IPS-15b (cell line): ENCODE measurements at regions not wholly inside any gene's neighbourhood (a gene's known extent, or its start where the extent isn't known, plus 50 kb on each side); places are given as distances from the start of the nearest gene placed in this dataset.

Source experiments
- H3K27me3 ChIP-seq: one replicate; pipeline ENCODE4 v1.6.1; 2013; ENCODE audit warnings: low read length; ENCODE audit not compliant: control insufficient read depth, insufficient read depth
- H3K36me3 ChIP-seq: one replicate; pipeline ENCODE4 v1.6.1; 2013; ENCODE audit warnings: low read length; ENCODE audit not compliant: control insufficient read depth, insufficient read depth
- H3K4me1 ChIP-seq: one replicate; pipeline ENCODE4 v1.6.1; 2013; ENCODE audit warnings: mild to moderate bottlenecking, low read length; ENCODE audit not compliant: control insufficient read depth, insufficient read depth
- H3K4me3 ChIP-seq: one replicate; pipeline ENCODE4 v1.5.1; 2013; ENCODE audit warnings: low read depth, low read length
- H3K9ac ChIP-seq: one replicate; pipeline ENCODE4 v1.6.1; 2013; ENCODE audit warnings: low read depth, mild to moderate bottlenecking, low read length
- H3K9me3 ChIP-seq: one replicate; pipeline ENCODE4 v1.6.1; 2013; ENCODE audit warnings: mild to moderate bottlenecking, low read length; ENCODE audit not compliant: control insufficient read depth, insufficient read depth

- no peaks in the 10 kb centered on the region for H3K36me3 ChIP-seq
- H3K9ac ChIP-seq = no peak overlapping the region
- no peak overlapping the region for H3K4me3 ChIP-seq
- H3K27me3 ChIP-seq = no peaks in the 10 kb centered on the region
- no peaks in the 10 kb centered on the region for H3K9me3 ChIP-seq
- no peaks in the 10 kb centered on the region for H3K4me1 ChIP-seq
These were observed 177.8 kb upstream of the SFRP2 start for GRCh38 chr4:153966641-153967040.

GRCh38 chr4:153963216-153963615 lies 174.3 kb upstream of the SFRP2 start:
- Histone ChIP-seq H3K9ac (no peak overlapping the region), H3K4me1 (no peaks in the 10 kb centered on the region), H3K27me3 (no peaks in the 10 kb centered on the region), H3K36me3 (no peaks in the 10 kb centered on the region), H3K9me3 (no peaks in the 10 kb centered on the region), H3K4me3 (no peak overlapping the region)

- H3K9me3 ChIP-seq = no peaks in the 10 kb centered on the region
These were observed 173.6 kb upstream of the SFRP2 start for GRCh38 chr4:153962311-153963039.

GRCh38 chr4:153955327-153955726 lies 166.4 kb upstream of the SFRP2 start:
- Histone ChIP-seq H3K4me3 (no peak overlapping the region), H3K9ac (no peak overlapping the region), H3K4me1 (no peaks in the 10 kb centered on the region)

More at GRCh38 chr4:153962311-153963039, 173.6 kb upstream of the SFRP2 start:
- H3K27me3 ChIP-seq = no peaks in the 10 kb centered on the region
- H3K4me3 ChIP-seq = no peak overlapping the region
- H3K4me1 ChIP-seq = no peaks in the 10 kb centered on the region
- H3K9ac ChIP-seq = no peak overlapping the region
- no peaks in the 10 kb centered on the region for H3K36me3 ChIP-seq

GRCh38 chr4:153954654-153955053 lies 165.8 kb upstream of the SFRP2 start:
- Histone ChIP-seq H3K4me3 (no peak overlapping the region), H3K9me3 (no peaks in the 10 kb centered on the region), H3K4me1 (no peaks in the 10 kb centered on the region), H3K36me3 (no peaks in the 10 kb centered on the region), H3K9ac (no peak overlapping the region), H3K27me3 (no peaks in the 10 kb centered on the region)

More at GRCh38 chr4:153955327-153955726, 166.4 kb upstream of the SFRP2 start:
- no peaks in the 10 kb centered on the region for H3K9me3 ChIP-seq
- H3K27me3 ChIP-seq = no peaks in the 10 kb centered on the region
- H3K36me3 ChIP-seq = no peaks in the 10 kb centered on the region

- Histone ChIP-seq H3K9me3 (no peaks in the 10 kb centered on the region), H3K36me3 (no peaks in the 10 kb centered on the region), H3K9ac (no peak overlapping the region)
These were observed 161.5 kb upstream of the SFRP2 start for GRCh38 chr4:153950100-153950979.

GRCh38 chr4:153948041-153948440 lies 159.2 kb upstream of the SFRP2 start:
- Histone ChIP-seq H3K36me3 (no peaks in the 10 kb centered on the region), H3K4me1 (no peaks in the 10 kb centered on the region), H3K27me3 (no peaks in the 10 kb centered on the region), H3K4me3 (no peak overlapping the region), H3K9ac (no peak overlapping the region), H3K9me3 (no peaks in the 10 kb centered on the region)

More at GRCh38 chr4:153950100-153950979, 161.5 kb upstream of the SFRP2 start:
- no peaks in the 10 kb centered on the region for H3K27me3 ChIP-seq
- H3K4me1 ChIP-seq = no peaks in the 10 kb centered on the region
- H3K4me3 ChIP-seq = no peak overlapping the region

- H3K36me3 ChIP-seq = no peaks in the 10 kb centered on the region
- H3K9me3 ChIP-seq = no peaks in the 10 kb centered on the region
- H3K27me3 ChIP-seq = no peaks in the 10 kb centered on the region
- no peak overlapping the region for H3K4me3 ChIP-seq
- no peak overlapping the region for H3K9ac ChIP-seq
- no peaks in the 10 kb centered on the region for H3K4me1 ChIP-seq
These were observed 158.2 kb upstream of the SFRP2 start for GRCh38 chr4:153947124-153947523.

- H3K4me1 ChIP-seq = no peaks in the 10 kb centered on the region
- H3K4me3 ChIP-seq = no peak overlapping the region
- H3K9ac ChIP-seq = no peak overlapping the region
- no peaks in the 10 kb centered on the region for H3K9me3 ChIP-seq
- no peaks in the 10 kb centered on the region for H3K36me3 ChIP-seq
- H3K27me3 ChIP-seq = no peaks in the 10 kb centered on the region
These were observed 156.8 kb upstream of the SFRP2 start for GRCh38 chr4:153945704-153946103.

- no peaks in the 10 kb centered on the region for H3K4me1 ChIP-seq
- H3K4me3 ChIP-seq = no peak overlapping the region
- H3K27me3 ChIP-seq = no peaks in the 10 kb centered on the region
- no peaks in the 10 kb centered on the region for H3K9me3 ChIP-seq
- no peaks in the 10 kb centered on the region for H3K36me3 ChIP-seq
- no peak overlapping the region for H3K9ac ChIP-seq
These were observed 155.0 kb upstream of the SFRP2 start for GRCh38 chr4:153943738-153944415.

GRCh38 chr4:153940916-153941315 lies 152.0 kb upstream of the SFRP2 start:
- Histone ChIP-seq H3K9me3 (no peaks in the 10 kb centered on the region), H3K4me3 (no peak overlapping the region), H3K4me1 (no peaks in the 10 kb centered on the region)

More at GRCh38 chr4:153940916-153941315, 152.0 kb upstream of the SFRP2 start:
- Histone ChIP-seq H3K36me3 (no peaks in the 10 kb centered on the region), H3K9ac (no peak overlapping the region), H3K27me3 (no peaks in the 10 kb centered on the region)
